NCI-H2081 (cell line): ENCODE measurements at regions not wholly inside any gene's neighbourhood (a gene's known extent, or its start where the extent isn't known, plus 50 kb on each side); places are given as distances from the start of the nearest gene placed in this dataset.

ENCODE experiments used
- DNase-seq, 2 experiments: peaks; one replicate each; lab custom pipeline; 2025; lab: John Stamatoyannopoulos, UW

- no peak for DNase-seq
Measured at GRCh38 chr1:168386949-168387586, 106.4 kb downstream of the TBX19 start.

GRCh38 chr1:168386492-168386891, 105.8 kb downstream of the TBX19 start:
- no peak for DNase-seq

GRCh38 chr1:168381850-168382249, 101.2 kb downstream of the TBX19 start:
- DNase-seq: no peak

- DNase-seq: no peak
Measured at GRCh38 chr1:168380945-168381344, 100.3 kb downstream of the TBX19 start.

GRCh38 chr1:168379104-168379860, 98.6 kb downstream of the TBX19 start:
- DNase-seq: no peak

GRCh38 chr1:168375566-168376300, 95.1 kb downstream of the TBX19 start:
- DNase-seq: no peak

- DNase-seq: no peak
Measured at GRCh38 chr1:168374566-168374965, 93.9 kb downstream of the TBX19 start.

- no peak for DNase-seq
Measured at GRCh38 chr1:168373869-168374268, 93.2 kb downstream of the TBX19 start.

- DNase-seq: no peak
Measured at GRCh38 chr1:168372861-168373371, 92.2 kb downstream of the TBX19 start.

- no peak for DNase-seq
Measured at GRCh38 chr1:168372307-168372706, 91.6 kb downstream of the TBX19 start.

GRCh38 chr1:168371477-168371876, 90.8 kb downstream of the TBX19 start:
- DNase-seq: no peak

- DNase-seq: no peak
Measured at GRCh38 chr1:168370586-168370985, 89.9 kb downstream of the TBX19 start.

GRCh38 chr1:168369655-168370054, 89.0 kb downstream of the TBX19 start:
- no peak for DNase-seq

- DNase-seq: no peak
Measured at GRCh38 chr1:168368131-168368530, 87.5 kb downstream of the TBX19 start.

GRCh38 chr1:168365719-168366479, 85.2 kb downstream of the TBX19 start:
- DNase-seq: no peak
